Stimulated activated CD4-positive, alpha-beta T cell treated with anti-CD3 and anti-CD28 coated beads, TNF-alpha, amount 100 ng/mL, for 24 hours (primary cell): ENCODE measurements at regions not wholly inside any gene's neighbourhood (a gene's known extent, or its start where the extent isn't known, plus 50 kb on each side); places are given as distances from the start of the nearest gene placed in this dataset.

Experiments
- DNase-seq, 3 experiments: peaks; one replicate each; pipeline ENCODE4 v3.0.0-alpha.2; 2020; ENCODE audit warnings: low read depth in 3 of 3

GRCh38 chr18:24561369-24561965 lies 101.0 kb downstream of the HRH4 start:
- no peak for DNase-seq

DNA sequence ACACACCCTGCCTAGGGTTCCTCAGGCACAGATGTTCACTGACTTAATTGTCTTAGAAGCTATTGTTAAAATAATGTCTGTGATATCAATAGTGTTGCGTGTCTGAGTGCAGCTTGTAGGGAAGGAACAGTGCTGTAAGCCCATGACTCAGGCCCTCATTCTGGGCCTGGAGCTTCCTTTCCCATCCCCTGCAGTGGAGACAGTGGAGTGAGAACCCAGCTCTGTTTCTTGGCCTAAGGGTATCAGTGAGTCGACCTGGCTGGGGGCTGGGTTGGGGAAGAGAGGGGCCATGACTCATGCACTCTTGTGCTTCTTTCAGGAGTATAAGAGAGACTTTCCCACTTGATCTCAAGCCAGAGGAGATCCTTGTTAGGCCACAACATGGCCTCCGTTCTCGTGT lies 106.8 kb downstream of the HRH4 start:
- DNase-seq: no peak

- no peak for DNase-seq
Measured at GRCh38 chr18:24570716-24571115, 110.3 kb downstream of the HRH4 start.

GRCh38 chr18:24582771-24583170 lies 122.3 kb downstream of the HRH4 start:
- DNase-seq: no peak

DNA sequence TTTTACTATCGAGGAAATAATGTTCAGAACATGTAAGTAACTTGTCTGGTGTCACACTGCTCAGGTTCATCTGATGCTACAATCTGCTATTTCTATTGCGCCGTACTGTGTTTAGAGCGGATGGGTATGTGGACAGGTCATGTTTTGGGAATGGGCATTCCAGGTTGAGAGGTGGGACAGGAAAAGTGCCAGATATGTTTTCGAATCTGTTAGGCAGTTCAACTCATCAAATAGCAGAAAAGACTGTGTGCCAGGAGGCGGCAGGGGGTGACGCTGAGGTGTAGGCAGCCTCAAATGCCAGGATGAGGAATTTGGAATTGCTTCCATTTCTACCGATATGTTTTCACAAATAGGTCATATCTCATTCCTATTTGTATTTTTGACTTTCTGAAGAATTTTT lies 123.8 kb downstream of the HRH4 start:
- no peak for DNase-seq

GRCh38 chr18:24584813-24585212 lies 124.4 kb downstream of the HRH4 start:
- no peak for DNase-seq

- no peak for DNase-seq
Measured at GRCh38 chr18:24585996-24586566, 125.6 kb downstream of the HRH4 start.

- no peak for DNase-seq
Measured at GRCh38 chr18:24586662-24587360, 126.4 kb downstream of the HRH4 start.

DNA sequence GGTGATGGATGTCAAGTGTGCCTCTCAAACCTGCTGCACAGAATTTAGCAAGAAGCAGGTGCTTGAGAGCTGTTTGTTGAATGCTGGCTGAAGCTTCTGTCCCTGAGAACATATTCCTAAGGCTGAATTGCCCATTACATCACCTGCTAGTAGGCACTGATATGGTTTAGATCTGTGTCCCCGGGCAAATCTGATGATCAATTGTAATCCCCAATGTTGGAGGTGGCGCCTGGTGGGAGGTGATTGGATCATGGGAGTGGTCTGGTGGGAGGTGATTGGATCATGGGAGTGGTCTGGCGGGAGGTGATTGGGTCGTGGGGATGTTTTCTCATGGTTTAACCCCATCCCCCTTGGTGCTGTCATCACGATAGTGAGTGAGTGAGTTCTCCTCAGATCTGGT lies 128.0 kb downstream of the HRH4 start:
- no peak for DNase-seq

- DNase-seq: no peak
Measured at GRCh38 chr18:24590946-24591345, 130.5 kb downstream of the HRH4 start.

DNA sequence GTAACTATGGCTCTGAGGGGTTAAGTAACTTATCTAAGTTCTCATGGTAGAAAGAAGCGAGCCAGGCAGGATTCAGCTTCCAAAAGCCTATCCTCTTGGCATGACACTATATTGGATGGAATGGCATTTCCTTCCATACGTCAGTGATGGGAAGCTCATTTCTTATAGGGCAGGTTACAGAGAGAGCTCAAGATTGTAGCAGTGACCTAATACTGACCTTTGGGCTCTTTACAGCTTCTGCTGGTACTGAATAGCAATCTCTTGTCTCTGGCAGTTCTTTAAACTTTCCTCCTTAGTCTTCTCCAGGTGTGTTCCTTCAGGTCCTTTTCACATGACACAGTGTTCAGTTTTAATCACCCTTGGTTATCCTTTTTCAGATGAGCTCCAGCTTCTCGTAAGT lies 133.0 kb downstream of the HRH4 start:
- no peak for DNase-seq

GRCh38 chr18:24593886-24594285 lies 133.4 kb downstream of the HRH4 start:
- no peak for DNase-seq

GRCh38 chr18:24595561-24596031 lies 135.2 kb downstream of the HRH4 start:
- no peak for DNase-seq

DNA sequence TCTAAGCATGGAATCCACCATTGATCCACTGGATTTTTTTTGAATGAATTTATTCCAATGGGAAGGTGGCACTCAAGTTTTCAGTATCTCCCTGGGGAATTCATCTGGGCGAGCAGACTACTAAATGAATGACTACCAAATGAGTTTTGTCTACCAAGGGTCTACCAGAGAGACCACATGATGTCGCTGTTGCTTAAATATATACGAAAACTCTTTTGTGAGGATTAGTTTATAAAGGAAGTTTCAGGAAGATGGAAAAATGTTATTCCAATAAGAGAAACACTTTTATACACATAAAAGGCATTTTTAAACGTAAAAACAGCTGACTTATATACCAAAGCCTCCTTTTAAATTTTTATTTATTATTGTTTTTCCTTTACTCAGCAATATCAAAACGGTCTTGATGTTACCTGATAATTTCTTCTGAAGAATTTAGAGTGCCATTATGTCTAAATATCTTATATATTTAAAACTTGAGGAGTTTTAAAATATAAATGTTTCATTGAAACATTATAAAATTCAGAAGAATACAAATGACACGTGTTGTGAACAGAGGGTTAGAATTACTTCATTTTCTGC lies 139.7 kb downstream of the HRH4 start:
- no peak for DNase-seq

DNA sequence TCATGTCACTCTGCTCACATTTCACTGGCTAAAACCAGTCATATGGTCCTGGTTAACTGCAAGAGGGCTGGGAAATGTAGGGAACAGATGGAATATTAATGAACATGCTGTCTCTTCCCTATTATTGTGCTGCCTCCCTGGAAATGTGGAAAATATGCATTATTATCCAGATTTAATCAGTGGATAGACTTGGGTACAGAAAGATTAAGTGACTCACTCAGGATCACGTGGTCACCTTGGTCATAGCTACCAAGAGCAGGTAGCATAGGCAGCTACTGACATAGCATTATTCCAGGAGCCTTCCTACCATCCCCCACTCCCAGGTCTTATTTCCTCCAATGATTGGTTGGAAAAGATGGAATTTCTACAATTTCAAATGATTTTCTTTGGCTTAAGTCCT lies 141.1 kb downstream of the HRH4 start:
- no peak for DNase-seq

DNA sequence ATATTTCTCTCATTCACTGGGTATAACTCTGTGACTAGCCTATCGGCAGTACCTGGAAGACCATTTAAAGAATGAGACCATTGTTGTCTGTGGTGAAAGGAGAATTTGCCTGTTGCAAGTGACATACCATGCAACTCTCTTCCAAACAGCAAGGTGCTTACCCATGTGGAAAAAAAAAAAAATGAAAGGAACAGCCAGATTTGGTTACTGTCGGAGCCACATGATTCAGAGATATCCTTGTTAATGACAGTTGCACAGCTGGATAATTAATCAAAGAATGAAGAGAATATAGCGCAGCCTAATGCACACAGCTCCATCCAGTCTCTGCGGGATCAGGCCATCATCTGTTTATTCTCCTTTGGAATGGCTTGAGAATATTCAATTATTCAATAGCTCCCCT lies 141.8 kb downstream of the HRH4 start:
- no peak for DNase-seq

- DNase-seq: no peak
Measured at GRCh38 chr18:24603151-24603550, 142.7 kb downstream of the HRH4 start.

DNA sequence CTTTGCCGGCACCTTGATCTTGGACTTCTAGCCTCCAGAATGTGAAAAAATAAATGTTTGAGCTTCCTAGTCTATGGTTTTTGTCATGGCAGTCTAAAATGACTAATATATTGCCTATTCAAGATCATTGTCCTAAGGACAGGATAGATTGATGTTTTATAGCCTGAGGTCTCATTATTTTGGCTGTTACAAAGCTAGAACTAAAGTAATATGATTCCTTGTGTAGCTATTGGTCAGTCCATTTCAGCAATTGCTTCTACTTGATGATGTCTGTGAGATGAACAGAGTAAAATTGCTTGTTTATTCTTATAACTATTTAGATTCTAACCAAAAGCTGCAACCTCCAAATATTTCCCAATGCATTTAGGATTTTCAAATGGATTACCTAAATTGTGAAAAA lies 145.0 kb downstream of the HRH4 start:
- DNase-seq: no peak

DNA sequence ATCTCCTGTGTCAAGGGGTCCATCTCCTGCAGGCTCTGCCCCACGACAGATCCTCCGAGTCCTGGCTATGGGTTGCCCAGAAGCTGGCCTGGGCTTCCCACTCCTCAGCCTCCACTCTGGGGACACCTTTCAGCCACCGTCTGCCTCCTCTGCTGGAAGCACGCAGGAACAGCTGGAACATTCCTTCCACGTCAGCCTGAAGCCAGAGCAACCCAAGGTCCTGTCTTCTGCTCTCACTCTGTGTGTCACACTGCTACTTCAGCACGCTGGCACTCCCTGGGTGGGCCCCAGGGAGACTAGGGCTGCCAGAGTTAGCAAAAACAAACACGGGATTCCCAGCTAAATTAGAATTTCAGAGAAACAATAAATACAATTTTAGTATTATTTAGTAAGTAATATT lies 148.8 kb downstream of the HRH4 start:
- no peak for DNase-seq

- no peak for DNase-seq
Measured at GRCh38 chr18:24611075-24611474, 150.6 kb downstream of the HRH4 start.

DNA sequence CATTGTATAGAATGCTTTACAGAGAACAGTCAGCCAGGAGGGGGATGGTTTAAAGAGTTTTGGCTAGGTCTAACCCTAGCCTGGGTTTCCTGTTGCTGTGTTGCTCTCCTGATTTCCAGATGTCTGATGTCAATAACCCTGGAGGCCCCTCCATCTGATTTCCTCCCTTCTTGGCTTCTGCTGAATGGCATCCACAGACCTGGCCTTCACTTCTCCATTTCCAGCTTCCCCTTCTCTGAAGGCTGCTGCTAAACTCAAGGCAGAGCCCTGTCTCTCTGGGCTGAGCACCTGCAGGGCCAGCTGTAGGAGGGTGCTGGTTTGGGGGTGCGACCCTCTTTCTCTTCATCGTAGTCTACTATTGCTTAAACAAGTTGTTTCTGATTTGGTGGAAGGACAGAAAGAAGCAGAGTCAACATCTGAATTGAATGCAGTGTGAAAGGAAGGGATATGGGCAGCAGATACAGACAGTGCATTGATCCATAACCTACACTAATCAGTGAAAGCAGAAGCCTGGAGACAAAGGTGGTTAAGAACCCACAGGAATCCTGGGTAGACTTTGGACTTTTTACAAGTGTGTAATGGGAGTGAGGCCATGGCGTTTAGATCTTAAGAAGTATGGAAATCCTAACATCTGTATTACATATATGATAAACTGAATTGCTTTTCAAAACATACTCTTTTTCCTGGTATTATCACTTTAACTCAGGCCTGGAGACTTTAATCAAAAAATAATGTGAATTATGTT lies 153.6 kb downstream of the HRH4 start:
- no peak for DNase-seq

DNA sequence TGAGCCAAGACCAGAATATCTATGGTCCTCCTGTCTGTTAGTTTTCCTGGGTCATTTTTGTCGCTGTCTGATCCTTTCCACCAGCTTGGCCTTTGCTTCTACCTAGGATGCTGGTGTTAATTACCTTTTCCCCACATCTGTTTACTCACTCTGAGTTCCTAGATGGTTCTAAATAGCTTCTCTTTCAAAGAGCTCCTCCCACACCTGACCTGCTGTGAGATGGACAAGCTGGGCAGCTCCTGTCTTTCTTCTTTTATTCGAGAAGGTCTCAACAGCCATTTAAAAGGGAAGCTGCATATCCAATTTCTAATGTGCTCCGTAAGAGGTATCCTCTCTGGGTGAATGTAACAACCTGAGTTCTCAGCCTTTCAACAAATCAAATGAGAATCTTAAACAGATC lies 156.2 kb downstream of the HRH4 start:
- DNase-seq: no peak
